Urothelium cell line (cell line): ENCODE measurements at regions not wholly inside any gene's neighbourhood (a gene's known extent, or its start where the extent isn't known, plus 50 kb on each side); places are given as distances from the start of the nearest gene placed in this dataset.

Experiments
- DNase-seq: peaks from one replicate; pipeline ENCODE4 v3.0.0; 2011; ENCODE audit warnings: low spot score, mixed read lengths
- FAIRE-seq: peaks from 2 replicates; lab custom pipeline; 2011; peaks lifted over from hg19 to GRCh38; lab: Jason Lieb, UNC

DNA sequence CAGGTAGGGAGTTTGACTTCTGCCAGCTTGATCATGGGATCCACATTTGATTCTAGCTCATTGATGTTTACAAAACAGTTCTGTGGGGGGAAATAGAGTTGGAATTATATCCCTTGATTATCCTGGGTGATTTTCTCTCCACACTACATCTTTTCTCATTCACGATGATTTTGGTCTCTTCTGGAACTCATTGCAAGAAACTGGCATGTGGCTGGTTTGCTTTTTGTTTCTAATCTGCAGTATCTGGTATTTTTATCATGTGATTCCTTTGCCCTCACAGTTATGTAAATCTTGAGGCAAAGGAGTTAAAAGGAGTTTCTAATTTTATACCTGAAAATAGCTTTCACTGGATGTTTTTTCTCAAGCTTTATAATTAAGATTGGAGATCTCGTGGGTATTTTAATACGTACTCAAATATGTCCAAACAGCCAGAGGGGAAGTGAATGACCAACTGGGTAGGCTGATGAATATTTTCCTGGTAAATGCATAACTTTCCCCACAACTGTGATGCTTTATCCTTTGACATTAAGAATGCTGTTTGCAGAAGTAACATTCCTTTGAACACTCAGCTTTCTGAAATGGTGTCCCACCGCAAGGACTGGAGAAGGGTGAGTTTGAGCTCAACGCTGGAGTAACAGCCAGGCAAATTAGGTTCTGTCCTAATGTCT lies 502.9 kb upstream of the ZEB2 start:
- DNase-seq, result no peak

DNA sequence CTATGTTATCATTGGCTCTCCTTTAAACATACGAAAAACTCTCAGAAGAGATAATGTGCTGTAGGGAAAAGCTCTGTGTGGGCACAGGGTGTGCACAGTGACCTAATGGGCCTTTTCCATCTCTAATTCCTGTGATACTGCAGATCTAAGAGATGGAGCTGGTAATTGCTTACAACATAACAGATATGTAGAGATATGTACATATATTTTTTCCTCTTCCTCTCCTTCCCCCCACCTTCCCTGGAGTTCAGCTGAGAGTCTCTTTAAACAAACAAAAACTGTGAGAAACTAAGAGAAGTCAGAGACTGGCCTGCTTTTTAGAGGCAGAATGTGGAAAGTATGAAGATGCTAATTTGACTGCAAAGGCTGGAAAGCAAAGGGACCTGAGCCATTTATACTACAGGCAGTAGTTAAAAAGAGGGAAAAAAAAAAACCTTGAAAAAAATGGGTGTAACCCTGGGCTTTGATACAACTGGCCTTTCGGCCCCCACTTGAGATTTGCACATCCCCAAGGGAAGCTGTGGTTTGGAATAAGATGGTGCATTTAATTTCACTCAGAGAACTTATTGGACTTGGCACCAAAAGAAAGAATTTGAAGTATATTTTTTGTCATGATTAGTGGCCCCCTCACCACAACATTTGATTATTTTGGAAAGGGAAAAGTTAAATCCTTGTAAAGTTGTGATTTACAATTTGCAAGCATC lies 502.2 kb upstream of the ZEB2 start:
- no peak for FAIRE-seq

More for the DNA sequence above, 502.9 kb upstream of the ZEB2 start:
- no peak for FAIRE-seq

DNA sequence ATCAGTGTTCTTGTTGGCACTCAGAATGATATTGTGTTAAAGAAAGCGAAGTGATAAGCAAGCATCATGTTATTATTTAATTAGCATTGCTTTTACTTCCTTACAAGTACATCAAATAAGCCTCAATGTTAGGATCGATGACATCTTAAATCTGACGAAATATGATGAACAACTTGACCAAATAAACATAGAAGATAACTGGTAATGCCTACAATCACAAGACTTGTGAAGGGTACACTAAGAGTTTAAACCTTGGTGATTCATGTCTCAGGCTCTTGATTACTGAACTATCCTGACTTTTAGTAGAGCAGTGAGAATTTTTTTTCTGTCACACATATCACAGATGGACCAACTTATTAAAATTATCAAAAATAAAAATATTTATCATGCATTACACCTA lies 500.8 kb upstream of the ZEB2 start:
- FAIRE-seq (no peak), DNase-seq (no peak)

More for the DNA sequence above, 502.2 kb upstream of the ZEB2 start:
- no peak for DNase-seq

DNA sequence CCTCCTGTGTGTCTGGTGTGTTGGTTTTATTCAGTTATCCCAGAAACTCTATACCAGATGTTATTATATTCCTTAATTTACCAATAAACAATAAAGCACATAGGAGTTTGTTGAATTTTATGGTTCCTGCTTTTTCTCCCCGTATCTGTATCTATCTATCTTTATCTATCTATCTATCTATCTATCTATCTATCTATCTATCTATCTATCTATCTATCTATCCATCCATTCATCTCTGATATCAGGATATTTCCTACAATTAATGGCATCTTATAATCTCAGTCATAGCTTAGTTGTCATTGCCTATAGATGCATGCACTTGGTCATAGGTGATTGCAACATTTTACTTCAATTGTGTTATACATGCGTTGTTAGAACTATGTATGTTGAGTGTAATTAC lies 500.2 kb upstream of the ZEB2 start:
- no peak for FAIRE-seq
- no peak for DNase-seq

DNA sequence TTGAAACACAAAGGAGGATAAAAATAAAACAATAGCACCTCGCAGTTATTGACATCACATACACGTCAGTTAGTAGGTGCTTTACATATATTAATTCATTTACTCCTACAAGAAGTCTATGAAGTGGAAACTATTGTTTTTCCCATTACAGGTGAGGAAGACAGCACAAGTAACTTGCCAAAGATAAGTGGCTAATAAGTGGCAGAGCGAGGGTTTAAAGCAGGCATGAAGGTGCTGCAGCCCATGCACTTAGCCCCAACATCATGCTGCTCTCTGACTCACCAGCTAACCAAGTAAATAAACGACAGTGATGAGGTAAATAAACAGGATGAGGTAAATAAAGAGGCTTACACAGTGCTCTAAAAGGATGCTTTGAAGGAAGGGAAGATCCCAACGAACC lies 498.6 kb upstream of the ZEB2 start:
- FAIRE-seq, result no peak
- DNase-seq, result no peak

DNA sequence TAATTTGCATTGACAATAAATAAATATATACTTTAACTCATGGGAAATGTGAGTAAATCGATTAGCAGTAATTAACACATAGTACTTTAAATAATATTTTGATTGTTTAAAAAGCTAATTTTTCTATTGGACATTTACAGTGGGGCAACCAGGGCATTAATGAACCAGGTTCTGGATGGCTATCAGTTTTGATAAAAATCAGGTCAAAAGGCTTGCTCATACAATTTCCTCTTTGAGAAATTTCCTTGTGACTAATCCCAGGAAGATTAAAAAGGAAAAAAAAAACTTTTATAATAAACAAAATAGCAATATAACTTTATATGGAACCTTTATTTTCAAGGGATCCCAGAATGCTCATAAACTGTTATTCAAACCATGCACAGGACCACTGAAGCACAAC lies 497.2 kb upstream of the ZEB2 start:
- DNase-seq (no peak), FAIRE-seq (no peak)

DNA sequence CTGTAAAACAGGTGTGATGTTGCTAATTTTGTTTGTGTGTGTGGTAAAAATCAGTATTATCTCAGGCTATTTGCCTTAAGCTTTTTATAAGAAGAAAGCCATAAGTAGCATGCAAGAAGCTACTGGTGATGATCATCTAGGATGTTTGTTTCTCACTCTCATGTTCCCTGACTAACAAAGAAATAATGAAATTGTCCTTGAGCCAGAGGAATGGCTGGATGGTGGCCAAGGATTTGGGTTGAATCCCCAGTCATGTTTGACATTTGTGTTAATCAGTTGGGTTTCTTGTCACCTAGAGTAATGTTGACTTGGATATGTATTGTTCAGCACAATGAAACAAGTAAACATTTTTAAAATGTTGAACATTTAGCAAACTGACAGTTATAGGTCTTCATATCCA lies 496.8 kb upstream of the ZEB2 start:
- DNase-seq, result no peak
- no peak for FAIRE-seq

DNA sequence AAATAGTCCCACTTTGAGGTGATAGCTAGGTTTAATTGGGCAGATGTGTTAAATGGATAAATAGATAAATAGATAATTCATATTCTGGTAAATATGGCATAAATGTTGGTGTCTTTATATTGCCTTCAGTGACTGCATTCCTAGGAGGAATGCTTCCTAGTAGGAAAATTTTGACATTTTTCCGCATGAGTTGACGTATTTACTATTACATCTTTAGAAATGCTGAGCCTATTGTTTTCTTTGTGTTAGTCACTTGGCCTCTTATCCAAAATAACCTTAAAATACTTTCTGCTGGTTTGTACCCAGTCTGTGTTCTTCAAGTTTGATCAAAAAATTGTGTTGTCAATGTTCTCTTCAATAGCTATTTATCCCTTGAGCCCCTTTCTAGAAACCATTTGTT lies 495.6 kb upstream of the ZEB2 start:
- FAIRE-seq, result no peak
- no peak for DNase-seq

DNA sequence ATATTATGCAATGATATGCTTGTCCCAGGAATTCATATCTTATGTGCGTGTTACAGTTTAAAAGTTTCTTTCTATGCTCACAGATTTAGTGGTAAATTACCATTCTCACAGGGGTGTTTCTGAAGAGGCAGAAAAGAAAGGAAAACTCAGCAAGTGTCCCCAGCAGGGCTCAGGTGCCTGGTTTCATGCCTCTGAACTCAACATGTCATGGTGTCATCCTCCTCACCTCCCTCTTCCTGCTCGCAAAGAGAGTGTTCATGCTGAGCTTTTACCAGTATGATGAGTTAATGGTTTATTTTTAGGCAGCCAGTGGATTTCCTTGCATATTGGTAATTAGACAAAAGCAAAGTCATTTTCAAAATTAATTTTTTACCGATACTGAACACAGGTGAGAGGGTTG lies 492.9 kb upstream of the ZEB2 start:
- DNase-seq (no peak), FAIRE-seq (no peak)

DNA sequence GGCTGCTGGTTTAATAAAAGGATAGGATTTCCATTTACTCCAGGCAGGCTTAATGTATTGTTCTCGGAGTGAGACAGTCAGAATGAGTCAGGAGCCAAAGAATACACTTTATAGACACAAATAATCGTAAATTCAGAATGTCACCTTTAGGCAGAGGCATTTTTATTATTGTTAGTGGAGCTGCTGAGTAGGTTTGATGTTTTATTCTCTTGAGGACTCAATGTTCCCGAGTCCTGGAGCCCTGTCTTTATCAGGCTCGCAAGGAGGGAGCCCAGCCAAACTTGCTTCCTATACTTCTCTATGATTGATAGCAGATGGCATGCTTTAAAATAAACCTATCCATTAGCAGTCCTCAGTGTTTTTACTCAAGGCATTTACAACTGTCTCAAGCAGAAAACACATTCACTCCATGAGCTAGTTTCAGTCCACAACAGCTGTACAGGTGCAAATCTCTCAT lies 492.3 kb upstream of the ZEB2 start:
- FAIRE-seq, result no peak
- DNase-seq, result peak; percentile 16

DNA sequence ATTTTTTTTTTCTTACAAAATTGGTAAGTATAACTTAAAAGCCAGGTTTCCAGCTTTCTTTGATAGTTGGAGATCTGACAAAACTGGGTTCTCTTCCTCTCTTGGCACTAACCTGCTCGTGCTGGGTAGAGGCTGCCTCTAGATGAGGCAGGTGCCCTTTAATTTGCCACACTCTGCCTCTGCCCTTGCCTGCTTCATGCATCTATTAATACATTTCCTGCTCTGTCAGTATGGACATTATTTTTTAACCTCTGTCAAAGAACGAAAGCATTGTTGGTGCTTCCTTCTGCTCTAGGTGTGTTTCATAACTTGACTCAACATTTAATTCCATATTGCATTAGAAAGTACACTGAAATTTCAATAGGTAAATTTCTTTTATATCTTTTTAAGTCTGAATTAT lies 490.7 kb upstream of the ZEB2 start:
- no peak for DNase-seq
- FAIRE-seq, result no peak

DNA sequence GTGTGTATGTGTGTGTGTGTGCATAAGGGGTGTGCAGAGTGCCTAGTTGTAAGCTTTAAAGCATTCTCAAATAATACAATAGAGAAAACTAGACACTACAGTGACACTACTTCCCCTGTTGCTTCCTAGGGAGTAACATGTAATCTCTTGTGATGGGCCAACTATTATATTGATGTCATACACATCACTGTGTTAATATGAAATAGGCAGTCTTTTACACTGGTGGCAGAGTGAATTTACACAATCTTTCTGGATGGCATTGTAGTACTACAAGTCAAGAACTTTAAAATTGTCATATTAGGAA lies 488.0 kb upstream of the ZEB2 start:
- DNase-seq (no peak), FAIRE-seq (no peak)

DNA sequence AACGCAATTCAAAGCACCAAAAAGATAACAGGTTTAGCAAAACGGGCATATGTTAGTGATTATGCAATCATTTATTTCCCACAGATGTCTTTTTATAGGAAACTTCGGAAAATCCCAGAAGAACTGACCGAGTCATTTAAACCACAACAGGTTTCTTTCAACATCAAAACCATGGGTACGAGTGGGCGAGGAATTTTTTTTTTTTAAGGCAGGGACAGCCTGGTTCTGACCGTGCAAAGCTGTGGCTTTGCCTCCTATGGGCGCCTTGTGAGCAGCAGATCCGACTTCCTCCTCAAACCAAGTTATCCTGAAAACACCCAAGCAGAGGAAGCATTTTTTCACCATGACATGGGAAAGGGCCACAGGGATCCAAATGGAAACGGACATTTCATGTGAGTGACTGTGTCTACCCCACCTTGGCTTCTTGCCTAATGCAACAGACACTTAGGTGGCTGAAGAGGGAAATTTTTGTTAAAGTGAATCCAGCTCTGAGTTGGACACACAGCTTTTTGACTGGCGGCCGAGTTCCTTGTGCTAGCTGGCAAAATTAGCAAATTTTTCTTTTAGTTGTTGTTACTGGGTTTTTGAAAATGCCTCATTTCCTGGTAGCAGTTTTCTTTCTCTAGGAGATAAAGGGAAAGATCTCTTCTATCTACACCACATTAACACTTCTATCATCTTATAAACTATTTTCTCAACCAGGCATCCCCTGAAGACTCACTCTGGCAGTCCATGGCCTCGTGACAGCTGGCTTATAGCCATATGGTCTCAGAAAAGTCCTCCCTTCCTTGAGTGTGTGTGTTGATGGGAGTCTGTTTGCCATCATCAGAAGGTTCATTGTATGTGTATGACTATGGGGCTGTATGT lies 487.4 kb upstream of the ZEB2 start:
- peak; percentile 65 for DNase-seq
- FAIRE-seq, result no peak

DNA sequence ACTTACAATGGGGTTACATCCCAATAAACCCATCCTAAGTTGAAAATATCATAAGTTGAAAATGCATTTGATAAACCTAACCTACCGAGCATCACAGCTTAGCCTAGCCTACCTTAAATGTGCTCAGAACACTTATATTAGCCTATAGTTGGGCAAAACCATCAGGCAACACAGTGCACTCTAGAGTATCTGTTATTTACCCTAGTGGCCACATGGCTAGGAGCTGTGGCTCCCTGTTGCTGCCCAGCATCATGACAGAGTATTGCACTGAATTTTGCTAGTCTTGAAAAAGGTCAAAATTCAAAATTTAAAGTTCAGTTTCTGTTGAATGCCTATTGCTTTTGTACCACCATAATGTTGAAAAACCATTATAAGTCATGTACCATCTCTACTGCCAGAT lies 482.7 kb upstream of the ZEB2 start:
- FAIRE-seq (no peak), DNase-seq (no peak)

DNA sequence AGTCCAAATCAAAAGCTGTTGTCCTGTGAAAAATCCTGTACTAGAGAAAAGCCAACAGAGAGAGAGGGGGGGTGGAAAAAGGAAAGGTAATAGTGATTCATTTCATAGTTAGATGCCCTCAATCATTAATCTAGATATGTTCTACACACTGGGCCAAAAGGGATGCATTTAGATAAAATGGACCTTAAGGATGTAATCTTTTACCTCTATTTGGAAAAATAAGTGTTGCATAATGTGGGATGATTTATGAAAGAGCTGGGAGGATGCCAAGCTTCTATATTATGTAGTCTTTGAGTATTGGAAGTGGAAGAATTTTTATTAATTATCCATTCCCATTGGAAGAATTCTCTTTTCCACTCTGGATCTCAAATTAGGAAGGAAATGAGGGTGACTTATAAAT lies 480.5 kb upstream of the ZEB2 start:
- DNase-seq (no peak), FAIRE-seq (no peak)

DNA sequence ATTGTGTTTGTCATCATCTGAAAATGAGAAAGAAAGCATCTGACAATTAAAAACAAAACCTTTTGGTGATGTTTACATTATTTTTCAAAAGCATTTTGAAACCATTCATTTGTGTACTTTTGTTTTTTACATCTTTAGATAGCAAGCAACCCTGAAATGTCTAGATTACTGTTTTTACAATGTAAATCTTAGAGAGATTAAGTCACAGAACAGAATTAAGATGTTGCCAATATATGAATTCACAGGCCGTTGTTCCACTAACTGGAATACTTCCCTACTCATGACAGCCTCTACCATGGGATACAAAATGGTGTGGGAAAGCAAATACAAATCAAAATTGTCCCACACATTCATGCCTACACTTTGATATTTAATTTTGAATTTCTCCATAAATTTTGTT lies 480.0 kb upstream of the ZEB2 start:
- FAIRE-seq, result no peak
- DNase-seq, result no peak

DNA sequence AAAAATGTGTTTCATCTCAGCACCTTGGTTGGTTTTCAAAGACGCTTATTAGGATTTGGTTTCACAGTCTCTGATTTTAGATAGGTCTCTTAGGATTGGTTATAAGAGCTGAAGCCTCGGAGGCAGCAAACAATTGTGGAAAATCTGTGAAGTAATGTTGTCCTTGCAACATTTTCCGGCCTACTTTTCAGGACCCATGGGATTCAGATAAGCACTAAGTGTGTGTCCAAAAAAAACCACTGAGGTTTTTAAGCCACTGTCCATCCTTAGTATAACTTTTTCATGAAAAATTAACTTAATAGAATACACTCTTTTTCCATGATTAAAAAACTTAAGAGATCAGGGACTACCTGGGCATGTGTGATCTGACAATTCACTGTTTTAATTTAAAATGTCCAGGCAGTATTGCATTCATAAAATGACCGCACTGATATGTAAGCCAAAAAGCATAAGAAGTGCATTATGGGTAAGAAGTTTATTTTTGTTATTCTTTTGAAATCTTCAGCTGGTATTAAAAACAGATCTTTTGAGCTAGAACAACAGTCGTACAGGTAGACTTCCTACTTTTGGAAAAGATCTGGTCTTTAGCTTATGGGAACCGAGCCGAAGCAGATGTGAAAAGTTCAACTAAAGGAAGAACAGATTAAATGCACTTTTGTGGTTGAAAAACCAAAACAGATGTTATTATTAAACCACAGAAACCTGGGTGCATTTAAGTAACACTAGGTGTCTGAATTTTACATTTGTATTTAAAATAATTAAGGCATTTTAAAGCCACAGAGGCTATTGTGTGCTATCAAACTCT lies 479.4 kb upstream of the ZEB2 start:
- DNase-seq (no peak), FAIRE-seq (no peak)

DNA sequence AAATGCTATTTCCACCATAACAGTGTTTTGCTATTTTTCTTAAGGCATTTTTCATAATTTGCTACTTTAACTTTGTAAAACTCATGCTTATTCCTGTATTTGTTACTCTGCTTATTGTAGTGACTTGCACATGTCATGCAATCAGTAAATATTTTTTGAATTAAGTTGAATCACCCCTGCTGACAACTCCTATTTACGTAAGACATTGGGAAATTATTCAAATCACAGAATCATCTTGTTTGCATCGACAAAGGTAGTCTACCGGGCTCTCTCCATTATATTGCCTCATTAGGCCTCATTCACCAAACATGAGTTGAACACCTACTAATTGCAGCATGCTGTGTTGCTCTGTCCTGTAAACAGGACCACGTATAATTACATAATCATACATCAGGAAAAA lies 478.5 kb upstream of the ZEB2 start:
- FAIRE-seq (no peak), DNase-seq (no peak)

DNA sequence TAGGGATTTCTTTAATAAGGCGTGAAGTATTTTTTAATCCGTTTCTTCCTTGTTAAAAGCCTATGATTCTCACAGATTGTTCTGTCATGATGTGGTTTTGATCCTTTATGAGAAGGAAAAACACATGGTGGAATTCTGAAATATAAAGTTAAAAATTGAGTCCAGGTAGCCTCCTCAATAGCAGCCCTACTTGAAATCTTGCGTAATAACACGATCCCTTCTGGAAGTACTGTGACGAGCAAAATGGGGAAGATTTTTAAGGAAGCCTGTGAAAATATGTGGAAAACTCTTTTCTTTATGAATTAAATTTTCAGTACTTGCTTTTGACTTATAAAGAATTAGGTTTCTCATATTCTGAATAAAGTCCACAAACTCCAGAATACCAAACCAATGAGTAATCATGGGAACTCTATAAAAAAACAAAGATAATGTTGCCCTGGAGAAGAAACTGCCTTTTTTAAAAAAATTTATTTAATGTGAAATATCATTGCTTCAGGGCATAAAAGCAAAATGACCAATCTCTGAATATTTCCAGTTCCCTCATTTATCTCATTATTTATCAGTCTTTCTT lies 476.4 kb upstream of the ZEB2 start:
- FAIRE-seq (no peak), DNase-seq (no peak)

DNA sequence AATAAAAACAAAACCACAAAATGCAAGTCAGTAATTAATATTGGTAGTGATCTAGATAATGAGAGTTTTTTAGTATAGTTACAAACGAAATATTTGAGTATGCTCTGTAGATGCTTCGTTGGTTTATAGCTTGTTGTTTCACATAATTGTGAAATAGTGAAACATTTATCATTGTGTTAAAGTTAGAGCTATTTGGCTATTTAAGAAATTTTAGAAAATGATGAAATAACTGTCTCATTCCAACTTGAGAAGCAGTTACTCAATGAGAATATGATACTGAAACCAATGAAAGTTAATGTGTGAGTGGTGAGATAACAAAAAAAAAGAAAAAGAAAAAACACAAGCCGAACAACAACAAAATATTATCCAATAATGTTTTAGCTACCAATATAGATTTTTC lies 475.6 kb upstream of the ZEB2 start:
- FAIRE-seq (no peak), DNase-seq (no peak)

DNA sequence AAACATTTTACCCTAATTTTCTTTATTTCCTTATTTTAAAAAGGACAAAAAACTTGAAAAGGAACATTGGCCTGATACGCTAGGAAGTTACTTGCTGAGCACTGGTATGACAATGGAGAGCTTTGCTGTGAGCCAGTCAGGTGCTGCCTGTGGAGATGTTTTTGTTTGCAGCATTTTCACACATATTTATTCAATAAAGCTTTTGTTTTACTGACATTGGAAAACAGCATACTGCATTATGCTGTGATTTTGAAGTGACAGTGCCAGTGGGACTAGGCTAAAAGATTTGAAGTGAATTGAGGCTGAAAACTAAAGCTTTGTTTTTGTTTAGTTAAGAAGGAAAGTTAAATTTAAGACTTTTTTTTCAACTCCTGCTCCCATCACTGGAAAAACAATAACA lies 470.7 kb upstream of the ZEB2 start:
- DNase-seq (no peak), FAIRE-seq (no peak)
